WERI-Rb-1 (cell line): ENCODE measurements at regions not wholly inside any gene's neighbourhood (a gene's known extent, or its start where the extent isn't known, plus 50 kb on each side); places are given as distances from the start of the nearest gene placed in this dataset.

Experiments
- DNase-seq: peaks from one replicate; pipeline ENCODE4 v3.0.0-alpha.2; 2020
- H3K27ac ChIP-seq: fragments of 250-450 bp; sonication (Bioruptor Pico); 2 replicates; pipeline ENCODE4 v1.5.1; 2020; ENCODE audit warnings: mild to moderate bottlenecking, moderate library complexity
- H3K27me3 ChIP-seq: fragments of 250-450 bp; sonication (Bioruptor Pico); 2 replicates; pipeline ENCODE4 v1.5.1; 2021; ENCODE audit warnings: mild to moderate bottlenecking, low read depth, moderate library complexity; ENCODE audit not compliant: insufficient read depth, severe bottlenecking
- H3K36me3 ChIP-seq: fragments of 250-450 bp; sonication (Bioruptor Pico); 2 replicates; pipeline ENCODE4 v1.5.1; 2020; ENCODE audit warnings: mild to moderate bottlenecking, moderate library complexity
- H3K4me3 ChIP-seq: 2 replicates; pipeline ENCODE4 v1.5.1; 2011; ENCODE audit warnings: low read depth, mild to moderate bottlenecking, control low read depth, low read length
- H3K9me3 ChIP-seq: fragments of 250-450 bp; sonication (Bioruptor Pico); 2 replicates; pipeline ENCODE4 v1.5.1; 2021; ENCODE audit warnings: mild to moderate bottlenecking, moderate library complexity; ENCODE audit not compliant: severe bottlenecking
- CTCF ChIP-seq: IDR thresholded peaks from 2 replicates; pipeline ENCODE4 v1.5.1; 2011; ENCODE audit warnings: low read depth, mild to moderate bottlenecking, control low read depth, inconsistent platforms, low read length

DNA sequence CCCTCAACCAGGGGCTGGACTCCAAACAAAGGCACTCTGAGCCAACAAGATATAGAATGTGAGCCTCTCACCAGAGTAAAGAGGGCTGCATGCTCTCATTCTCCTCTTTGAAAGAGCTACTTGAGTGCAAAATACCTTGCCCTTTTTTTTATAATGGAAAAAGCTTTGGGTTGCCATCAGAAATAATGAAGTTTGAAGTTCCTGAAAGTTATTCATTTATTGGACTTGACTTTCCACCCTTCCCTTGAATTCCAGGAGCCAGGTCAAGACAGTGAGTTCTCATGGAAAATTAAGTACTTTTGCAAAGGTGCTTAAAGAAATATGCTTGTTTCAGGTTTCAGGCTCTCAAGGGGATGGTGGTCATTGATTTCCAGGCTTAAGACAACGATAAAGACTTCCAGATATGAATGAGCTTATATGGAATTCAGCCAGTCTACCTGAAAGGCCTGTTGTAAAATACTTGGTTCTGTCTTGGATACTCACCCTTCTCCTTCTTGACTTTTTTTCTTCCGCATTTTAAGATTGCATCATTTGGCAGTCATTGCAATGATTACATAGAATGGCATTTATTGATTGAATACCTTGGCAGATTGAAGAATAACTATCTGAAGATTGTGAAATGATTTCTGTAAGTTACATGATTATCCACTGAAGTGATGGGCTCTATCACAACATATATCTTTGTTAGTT is 696.4 kb downstream of the INHBA start:
- Histone ChIP-seq H3K27me3 (peaks cover 2% of the 10 kb centered on the region), H3K36me3 (no peaks in the 10 kb centered on the region), H3K9me3 (no peaks in the 10 kb centered on the region), H3K27ac (no peak overlapping the region), H3K4me3 (no peak overlapping the region)
- TF ChIP-seq CTCF = no peak
- DNase-seq = no peak

GRCh38 chr7:41005374-41005901 is 697.5 kb downstream of the INHBA start:
- no peak for TF ChIP-seq CTCF
- peaks cover 5% of the 10 kb centered on the region for H3K27me3 ChIP-seq
- no peak overlapping the region for H3K27ac ChIP-seq
- H3K36me3 ChIP-seq = no peaks in the 10 kb centered on the region
- no peaks in the 10 kb centered on the region for H3K9me3 ChIP-seq
- DNase-seq = no peak
- H3K4me3 ChIP-seq = no peak overlapping the region

GRCh38 chr7:41003977-41004376 is 698.9 kb downstream of the INHBA start:
- Histone ChIP-seq H3K27me3 (peaks cover 6% of the 10 kb centered on the region), H3K27ac (no peak overlapping the region), H3K4me3 (no peak overlapping the region), H3K9me3 (no peaks in the 10 kb centered on the region), H3K36me3 (no peaks in the 10 kb centered on the region)
- no peak for DNase-seq
- TF ChIP-seq CTCF = no peak

DNA sequence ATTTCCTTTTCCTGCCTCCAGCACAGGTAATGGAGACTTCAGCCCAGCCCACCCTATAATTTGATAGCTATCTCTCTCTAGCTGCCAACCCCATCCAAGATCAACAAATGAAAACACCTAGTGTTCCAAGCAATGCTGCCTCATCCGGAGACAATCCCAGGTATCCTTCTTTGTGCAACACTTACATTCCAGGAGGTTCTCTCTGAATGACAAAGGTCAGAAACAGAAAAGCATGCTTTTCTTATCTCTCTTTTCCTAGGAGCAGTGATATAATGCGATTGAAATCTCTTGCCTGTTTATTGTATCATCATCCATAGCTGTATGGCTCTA is 699.3 kb downstream of the INHBA start:
- no peak for TF ChIP-seq CTCF
- Histone ChIP-seq H3K36me3 (no peaks in the 10 kb centered on the region), H3K9me3 (no peaks in the 10 kb centered on the region), H3K4me3 (no peak overlapping the region), H3K27ac (no peak overlapping the region), H3K27me3 (peaks cover 8% of the 10 kb centered on the region)
- DNase-seq = no peak

- no peak overlapping the region for H3K27ac ChIP-seq
- H3K4me3 ChIP-seq = no peak overlapping the region
- TF ChIP-seq CTCF = peak; percentile 76
- peak; percentile 53 for DNase-seq
- H3K9me3 ChIP-seq = no peaks in the 10 kb centered on the region
- H3K36me3 ChIP-seq = no peaks in the 10 kb centered on the region
- peaks cover 9% of the 10 kb centered on the region for H3K27me3 ChIP-seq
Observed at GRCh38 chr7:41002741-41003610, 699.9 kb downstream of the INHBA start.
